ENCODE measurements at regions not wholly inside any gene's neighbourhood (a gene's known extent, or its start where the extent isn't known, plus 50 kb on each side); places are given as distances from the start of the nearest gene placed in this dataset.

DNA sequence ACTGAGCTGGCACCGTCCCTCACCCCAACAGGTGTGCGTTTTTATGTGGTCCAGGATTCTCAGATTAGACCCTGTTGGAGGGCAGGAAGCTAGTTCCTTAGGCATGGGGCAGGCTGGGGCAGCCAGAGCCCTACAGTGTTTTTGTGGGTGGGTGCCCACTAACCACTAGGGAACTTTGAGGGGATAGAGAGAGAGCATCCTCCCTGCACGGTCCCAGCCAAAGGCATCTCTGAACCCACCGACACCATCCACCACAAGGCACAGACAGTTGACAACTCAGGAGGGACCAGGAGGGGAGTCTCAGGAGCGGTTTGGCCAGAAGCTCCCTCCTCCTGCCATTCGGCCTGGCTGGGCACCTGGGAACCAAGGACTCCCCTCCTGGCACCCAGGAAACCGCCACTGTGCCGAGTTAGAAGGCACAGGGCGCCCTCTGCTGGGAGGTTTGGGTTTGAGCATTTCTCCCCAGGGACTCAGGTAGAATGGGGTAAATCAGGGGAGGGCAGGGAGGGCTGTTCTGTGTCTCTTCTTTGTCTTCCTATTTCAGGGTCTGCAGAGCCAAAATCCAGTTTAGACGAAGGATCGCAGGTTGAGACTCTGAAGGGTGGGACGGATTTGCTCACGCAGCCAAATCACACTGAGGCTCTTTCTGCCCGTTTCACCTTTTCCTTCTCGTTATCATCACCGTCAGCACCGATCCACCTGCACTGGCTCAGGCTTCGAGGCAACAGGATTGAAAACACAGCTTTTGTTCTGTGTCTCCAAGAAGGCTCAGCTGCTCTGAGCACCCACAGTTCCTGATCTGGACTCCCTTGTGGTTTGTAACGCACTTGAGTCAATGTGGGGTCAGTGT, 84.8 kb upstream of the COL13A1 start:
- Histone ChIP-seq H4K20me1 (ENCODE audit: insufficient read depth, low read length) (no peaks in the 10 kb centered on the region), H3K4me1 (ENCODE audit: insufficient read depth, low read length, poor library complexity, severe bottlenecking) (no peaks in the 10 kb centered on the region), H3K9me3 (ENCODE audit: low read length) (no peaks in the 10 kb centered on the region), H3K36me3 (ENCODE audit: insufficient read depth, low read length) (no peaks in the 10 kb centered on the region), H3K27ac (ENCODE audit: low read depth, low read length, poor library complexity, severe bottlenecking) (no peak overlapping the region), H3K4me2 (ENCODE audit: low read length) (no peak overlapping the region), H3K79me2 (ENCODE audit: insufficient read depth, low read depth, low read length) (no peaks in the 10 kb centered on the region), H3K9me2 (ENCODE audit: insufficient read depth, low read length) (no peaks in the 10 kb centered on the region), H3K4me3 (ENCODE audit: low read depth, low read length, poor library complexity, severe bottlenecking) (no peak overlapping the region), H2AFZ (ENCODE audit: low read length) (no peak overlapping the region)
- no TSS peak for BruUV-seq (replicated peaks)
- CTCF ChIA-PET (ENCODE audit: unreplicated experiment), result no interaction called here
- peak; percentile 59 for DNase-seq (ENCODE audit: low spot score)
- intact Hi-C loops (cut with micrococcal nuclease; ENCODE audit: unreplicated experiment), result loop anchor here (5.0 to 10.0 kb wide), 2 partner anchors 75 to 202 kb away; no protein-coding TSS in a partner anchor
- TF ChIP-seq EZH2phosphoT487 (IDR thresholded peaks at IDR 0.05; ENCODE audit: borderline replicate concordance, low read depth, low read length), result no peak
- TF ChIP-seq, protein P1, sequence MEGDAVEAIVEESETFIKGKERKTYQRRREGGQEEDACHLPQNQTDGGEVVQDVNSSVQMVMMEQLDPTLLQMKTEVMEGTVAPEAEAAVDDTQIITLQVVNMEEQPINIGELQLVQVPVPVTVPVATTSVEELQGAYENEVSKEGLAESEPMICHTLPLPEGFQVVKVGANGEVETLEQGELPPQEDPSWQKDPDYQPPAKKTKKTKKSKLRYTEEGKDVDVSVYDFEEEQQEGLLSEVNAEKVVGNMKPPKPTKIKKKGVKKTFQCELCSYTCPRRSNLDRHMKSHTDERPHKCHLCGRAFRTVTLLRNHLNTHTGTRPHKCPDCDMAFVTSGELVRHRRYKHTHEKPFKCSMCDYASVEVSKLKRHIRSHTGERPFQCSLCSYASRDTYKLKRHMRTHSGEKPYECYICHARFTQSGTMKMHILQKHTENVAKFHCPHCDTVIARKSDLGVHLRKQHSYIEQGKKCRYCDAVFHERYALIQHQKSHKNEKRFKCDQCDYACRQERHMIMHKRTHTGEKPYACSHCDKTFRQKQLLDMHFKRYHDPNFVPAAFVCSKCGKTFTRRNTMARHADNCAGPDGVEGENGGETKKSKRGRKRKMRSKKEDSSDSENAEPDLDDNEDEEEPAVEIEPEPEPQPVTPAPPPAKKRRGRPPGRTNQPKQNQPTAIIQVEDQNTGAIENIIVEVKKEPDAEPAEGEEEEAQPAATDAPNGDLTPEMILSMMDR (conservative IDR thresholded peaks at IDR 0.05; ENCODE audit: low read length), result peak; percentile 83
- POLR2A ChIA-PET, result interaction anchor here (0.5 to 0.6 kb wide), 3 partner anchors 210 to 1265 kb away, joined by 3 to 4 read pairs (median 4); no protein-coding TSS in a partner anchor

DNA sequence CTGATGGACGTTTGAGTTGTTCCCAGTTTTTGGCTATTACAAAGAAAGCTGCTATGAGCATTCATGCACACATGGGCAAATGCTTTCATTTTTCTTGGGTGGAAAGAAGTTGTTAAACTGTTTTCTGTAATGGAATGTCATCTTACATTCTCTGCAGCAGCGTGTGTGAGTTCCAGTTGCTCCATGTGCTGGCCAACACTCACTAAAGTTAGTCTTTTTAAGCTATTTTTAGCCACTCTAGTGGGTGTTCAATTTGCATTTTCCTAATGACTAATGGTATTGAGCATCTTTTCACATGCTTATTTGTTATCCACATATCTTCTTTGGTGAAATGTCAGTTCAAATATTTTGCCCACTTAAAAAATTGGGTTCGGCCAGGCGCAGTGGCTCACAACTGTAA, 82.8 kb upstream of the COL13A1 start:
- Histone ChIP-seq H2AFZ (ENCODE audit: low read length) (no peak overlapping the region), H3K36me3 (ENCODE audit: insufficient read depth, low read length) (no peaks in the 10 kb centered on the region), H4K20me1 (ENCODE audit: insufficient read depth, low read length) (no peaks in the 10 kb centered on the region)

More for the DNA sequence above, 82.8 kb upstream of the COL13A1 start:
- CTCF ChIA-PET (ENCODE audit: unreplicated experiment), result no interaction called here
- no peak overlapping the region for H3K4me3 ChIP-seq (ENCODE audit: low read depth, low read length, poor library complexity, severe bottlenecking)
- no peaks in the 10 kb centered on the region for H3K4me1 ChIP-seq (ENCODE audit: insufficient read depth, low read length, poor library complexity, severe bottlenecking)
- intact Hi-C loops (cut with micrococcal nuclease; ENCODE audit: unreplicated experiment), result loop anchor here (5.0 to 10.0 kb wide), 2 partner anchors 77 to 204 kb away; no protein-coding TSS in a partner anchor
- no peaks in the 10 kb centered on the region for H3K9me3 ChIP-seq (ENCODE audit: low read length)
- no peak for DNase-seq (ENCODE audit: low spot score)
- TF ChIP-seq, protein P1 (conservative IDR thresholded peaks at IDR 0.05; ENCODE audit: low read length), result no peak
- TF ChIP-seq EZH2phosphoT487 (IDR thresholded peaks at IDR 0.05; ENCODE audit: borderline replicate concordance, low read depth, low read length), result no peak
- no peaks in the 10 kb centered on the region for H3K79me2 ChIP-seq (ENCODE audit: insufficient read depth, low read depth, low read length)
- H3K27ac ChIP-seq (ENCODE audit: low read depth, low read length, poor library complexity, severe bottlenecking), result no peak overlapping the region
- POLR2A ChIA-PET, result no interaction called here
- H3K4me2 ChIP-seq (ENCODE audit: low read length), result no peak overlapping the region
- BruUV-seq (replicated peaks), result no TSS peak
- H3K9me2 ChIP-seq (ENCODE audit: insufficient read depth, low read length), result no peaks in the 10 kb centered on the region

All from OCI-LY7 (cell line).